Neural cell (in vitro differentiated cells): ENCODE measurements at regions not wholly inside any gene's neighbourhood (a gene's known extent, or its start where the extent isn't known, plus 50 kb on each side); places are given as distances from the start of the nearest gene placed in this dataset.

Source experiments
- H2AFZ ChIP-seq: fragments of 200-600, 300-800 bp; sonication (generic), shearing (Covaris generic); 2 replicates; pipeline ENCODE4 v1.6.0; 2014; ENCODE audit warnings: low read depth, mild to moderate bottlenecking, antibody characterized with exemption, low read length, moderate library complexity
- H3F3A ChIP-seq: fragments of 200-600 bp; shearing (Covaris generic); 2 replicates; pipeline ENCODE4 v1.6.1; 2016; ENCODE audit warnings: mild to moderate bottlenecking, moderate library complexity, mixed read lengths, antibody characterized with exemption, low read length; ENCODE audit not compliant: insufficient read depth, poor library complexity, severe bottlenecking
- H3K27ac ChIP-seq: fragments of 200-600, 300-800 bp; sonication (generic), shearing (Covaris generic); 2 replicates; pipeline ENCODE4 v1.5.1; 2014; ENCODE audit warnings: mild to moderate bottlenecking, low read length, moderate library complexity
- H3K27me3 ChIP-seq: fragments of 300-800, 200-600 bp; sonication (generic), shearing (Covaris generic); 2 replicates; pipeline ENCODE4 v1.6.0; 2014; ENCODE audit warnings: mild to moderate bottlenecking, low read depth, low read length, moderate library complexity; ENCODE audit not compliant: insufficient read depth
- H3K36me3 ChIP-seq: fragments of 300-800, 200-600 bp; sonication (generic), shearing (Covaris generic); 2 replicates; pipeline ENCODE4 v1.5.1; 2014; ENCODE audit warnings: mild to moderate bottlenecking, antibody characterized with exemption, low read length, moderate library complexity; ENCODE audit not compliant: insufficient read depth
- H3K4me2 ChIP-seq: fragments of 300-800, 200-600 bp; sonication (generic), shearing (Covaris generic); 2 replicates; pipeline ENCODE4 v1.6.0; 2014; ENCODE audit warnings: mild to moderate bottlenecking, low read length
- H3K4me3 ChIP-seq: fragments of 300-800, 200-600 bp; sonication (generic), shearing (Covaris generic); 2 replicates; pipeline ENCODE4 v1.5.1; 2014; ENCODE audit warnings: mild to moderate bottlenecking, low read length, moderate library complexity
- H3K79me2 ChIP-seq: fragments of 200-600 bp; shearing (Covaris generic); replicated peaks from 2 replicates; pipeline ENCODE4 v1.6.0; 2014; ENCODE audit warnings: mild to moderate bottlenecking, low read length, moderate library complexity; ENCODE audit not compliant: insufficient read depth
- H3K9ac ChIP-seq: fragments of 300-800, 200-600 bp; sonication (generic), shearing (Covaris generic); 2 replicates; pipeline ENCODE4 v1.6.1; 2016; ENCODE audit warnings: mild to moderate bottlenecking, low read length, mixed read lengths
- H3K9me2 ChIP-seq: fragments of 200-600 bp; shearing (Covaris generic); 2 replicates; pipeline ENCODE4 v1.6.1; 2016; ENCODE audit warnings: mild to moderate bottlenecking, low read length, mixed read lengths; ENCODE audit not compliant: insufficient read depth
- H3K9me3 ChIP-seq: fragments of 200-600, 300-800 bp; sonication (generic), shearing (Covaris generic); 2 replicates; pipeline ENCODE4 v1.6.1; 2016; ENCODE audit warnings: mild to moderate bottlenecking, mixed run types, low read length, moderate library complexity, mixed read lengths
- H4K20me1 ChIP-seq: fragments of 200-600 bp; shearing (Covaris generic); 2 replicates; pipeline ENCODE4 v1.6.1; 2016; ENCODE audit warnings: mild to moderate bottlenecking, mixed run types; ENCODE audit not compliant: insufficient read depth
- CTCF ChIP-seq: fragments of 450-650 bp; IDR thresholded peaks from 2 replicates; pipeline ENCODE4 v1.5.1; 2014; ENCODE audit warnings: antibody characterized with exemption, mild to moderate bottlenecking, moderate library complexity; ENCODE audit not compliant: poor library complexity, severe bottlenecking
- EP300 ChIP-seq: fragments of 450-650 bp; conservative IDR thresholded peaks from 2 replicates; pipeline ENCODE4 v1.6.1; 2014; ENCODE audit warnings: antibody characterized with exemption, mild to moderate bottlenecking, moderate library complexity; ENCODE audit not compliant: poor library complexity, severe bottlenecking
- EZH2 ChIP-seq: fragments of 200-600, 300-800 bp; shearing (Covaris generic), sonication (generic); IDR thresholded peaks from 2 replicates; pipeline ENCODE4 v1.6.1; 2014; ENCODE audit warnings: antibody characterized with exemption, low read length, borderline replicate concordance, mild to moderate bottlenecking; ENCODE audit not compliant: insufficient read depth, poor library complexity, severe bottlenecking
- MXI1 ChIP-seq: fragments of 450-650 bp; conservative IDR thresholded peaks from 2 replicates; pipeline ENCODE4 v1.6.1; 2014; ENCODE audit warnings: antibody characterized with exemption, mild to moderate bottlenecking; ENCODE audit not compliant: poor library complexity, severe bottlenecking
- POLR2AphosphoS5 ChIP-seq: IDR thresholded peaks from 2 replicates; pipeline ENCODE4 v1.6.1; 2012
- RAD21 ChIP-seq: fragments of 450-650 bp; conservative IDR thresholded peaks from 2 replicates; pipeline ENCODE4 v1.6.1; 2014; ENCODE audit warnings: antibody characterized with exemption, mild to moderate bottlenecking, moderate library complexity
- REST ChIP-seq: IDR thresholded peaks from 2 replicates; pipeline ENCODE4 v1.6.1; 2012; ENCODE audit warnings: borderline replicate concordance
- SMC3 ChIP-seq: fragments of 450-650 bp; conservative IDR thresholded peaks from 2 replicates; pipeline ENCODE4 v1.6.1; 2014; ENCODE audit warnings: antibody characterized with exemption, mild to moderate bottlenecking, moderate library complexity; ENCODE audit not compliant: poor library complexity
- TAF1 ChIP-seq: IDR thresholded peaks from 2 replicates; pipeline ENCODE4 v1.6.1; 2012; ENCODE audit warnings: low read depth

GRCh38 chr5:4375640-4376039, 764.5 kb upstream of the ADAMTS16 start:
- H3F3A ChIP-seq: no peaks in the 10 kb centered on the region
- H3K9me2 ChIP-seq: no peaks in the 10 kb centered on the region
- H4K20me1 ChIP-seq: no peaks in the 10 kb centered on the region
- no peak overlapping the region for H2AFZ ChIP-seq
- H3K27me3 ChIP-seq: no peaks in the 10 kb centered on the region
- no peaks in the 10 kb centered on the region for H3K9me3 ChIP-seq
- no peak for TF ChIP-seq EZH2
- TF ChIP-seq SMC3: no peak
- no peak for TF ChIP-seq REST
- TF ChIP-seq RAD21: no peak
- TF ChIP-seq MXI1: no peak
- TF ChIP-seq TAF1: no peak
- TF ChIP-seq CTCF: no peak
- TF ChIP-seq POLR2AphosphoS5: no peak
- TF ChIP-seq EP300: no peak
- H3K79me2 ChIP-seq: no peaks in the 10 kb centered on the region
- no peak overlapping the region for H3K4me2 ChIP-seq
- no peak overlapping the region for H3K4me3 ChIP-seq
- H3K27ac ChIP-seq: no peak overlapping the region
- H3K36me3 ChIP-seq: no peaks in the 10 kb centered on the region
- H3K9ac ChIP-seq: no peak overlapping the region

- TF ChIP-seq RAD21 (no peak), EZH2 (no peak), REST (no peak), CTCF (no peak), EP300 (no peak), POLR2AphosphoS5 (no peak), SMC3 (no peak)
- H3K36me3 ChIP-seq: no peaks in the 10 kb centered on the region
- no peak overlapping the region for H3K9ac ChIP-seq
- H3K4me2 ChIP-seq: no peak overlapping the region
- H3K79me2 ChIP-seq: no peaks in the 10 kb centered on the region
- H3F3A ChIP-seq: no peaks in the 10 kb centered on the region
- H2AFZ ChIP-seq: no peak overlapping the region
- no peaks in the 10 kb centered on the region for H4K20me1 ChIP-seq
- H3K4me3 ChIP-seq: no peak overlapping the region
- no peaks in the 10 kb centered on the region for H3K27me3 ChIP-seq
- H3K9me3 ChIP-seq: no peaks in the 10 kb centered on the region
- no peaks in the 10 kb centered on the region for H3K9me2 ChIP-seq
- H3K27ac ChIP-seq: no peak overlapping the region
Observed at GRCh38 chr5:4383102-4383501, 757.0 kb upstream of the ADAMTS16 start.
